ENCODE measurements at regions not wholly inside any gene's neighbourhood (a gene's known extent, or its start where the extent isn't known, plus 50 kb on each side); places are given as distances from the start of the nearest gene placed in this dataset.

DNA sequence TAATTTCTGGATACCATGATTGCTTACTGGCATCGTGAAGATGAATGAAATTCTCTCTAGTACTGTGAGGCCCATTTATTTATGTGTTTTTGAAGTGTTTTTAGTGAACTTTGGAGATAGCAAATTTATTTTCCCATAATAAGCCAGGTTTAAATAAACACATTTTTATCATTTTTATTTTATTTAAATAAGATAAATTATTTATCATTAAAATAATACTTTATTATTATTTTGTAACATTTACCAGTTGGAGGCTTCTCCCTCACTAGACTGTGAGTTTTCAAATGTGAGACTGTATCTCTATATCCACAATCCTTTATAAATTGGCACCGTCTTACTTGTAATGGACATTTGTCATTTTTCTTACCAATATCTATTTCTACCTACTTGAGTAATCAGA, 351.7 kb downstream of the METTL15 start:
- DNase-seq (ENCODE audit: low read depth, low spot score) = no peak
- H3K9me3 Mint-ChIP-seq = no peaks in the 10 kb centered on the region
- H3K4me1 Mint-ChIP-seq = no peaks in the 10 kb centered on the region
- H3K27ac Mint-ChIP-seq (ENCODE audit: unreplicated experiment) = no peak overlapping the region
- no peaks in the 10 kb centered on the region for H3K27me3 Mint-ChIP-seq (ENCODE audit: low read depth)
- H3K4me3 Mint-ChIP-seq = no peak overlapping the region
- TF ChIP-seq, protein P1, sequence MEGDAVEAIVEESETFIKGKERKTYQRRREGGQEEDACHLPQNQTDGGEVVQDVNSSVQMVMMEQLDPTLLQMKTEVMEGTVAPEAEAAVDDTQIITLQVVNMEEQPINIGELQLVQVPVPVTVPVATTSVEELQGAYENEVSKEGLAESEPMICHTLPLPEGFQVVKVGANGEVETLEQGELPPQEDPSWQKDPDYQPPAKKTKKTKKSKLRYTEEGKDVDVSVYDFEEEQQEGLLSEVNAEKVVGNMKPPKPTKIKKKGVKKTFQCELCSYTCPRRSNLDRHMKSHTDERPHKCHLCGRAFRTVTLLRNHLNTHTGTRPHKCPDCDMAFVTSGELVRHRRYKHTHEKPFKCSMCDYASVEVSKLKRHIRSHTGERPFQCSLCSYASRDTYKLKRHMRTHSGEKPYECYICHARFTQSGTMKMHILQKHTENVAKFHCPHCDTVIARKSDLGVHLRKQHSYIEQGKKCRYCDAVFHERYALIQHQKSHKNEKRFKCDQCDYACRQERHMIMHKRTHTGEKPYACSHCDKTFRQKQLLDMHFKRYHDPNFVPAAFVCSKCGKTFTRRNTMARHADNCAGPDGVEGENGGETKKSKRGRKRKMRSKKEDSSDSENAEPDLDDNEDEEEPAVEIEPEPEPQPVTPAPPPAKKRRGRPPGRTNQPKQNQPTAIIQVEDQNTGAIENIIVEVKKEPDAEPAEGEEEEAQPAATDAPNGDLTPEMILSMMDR (conservative IDR thresholded peaks at IDR 0.05) = no peak
- no peaks in the 10 kb centered on the region for H3K36me3 Mint-ChIP-seq (ENCODE audit: low read depth)

DNA sequence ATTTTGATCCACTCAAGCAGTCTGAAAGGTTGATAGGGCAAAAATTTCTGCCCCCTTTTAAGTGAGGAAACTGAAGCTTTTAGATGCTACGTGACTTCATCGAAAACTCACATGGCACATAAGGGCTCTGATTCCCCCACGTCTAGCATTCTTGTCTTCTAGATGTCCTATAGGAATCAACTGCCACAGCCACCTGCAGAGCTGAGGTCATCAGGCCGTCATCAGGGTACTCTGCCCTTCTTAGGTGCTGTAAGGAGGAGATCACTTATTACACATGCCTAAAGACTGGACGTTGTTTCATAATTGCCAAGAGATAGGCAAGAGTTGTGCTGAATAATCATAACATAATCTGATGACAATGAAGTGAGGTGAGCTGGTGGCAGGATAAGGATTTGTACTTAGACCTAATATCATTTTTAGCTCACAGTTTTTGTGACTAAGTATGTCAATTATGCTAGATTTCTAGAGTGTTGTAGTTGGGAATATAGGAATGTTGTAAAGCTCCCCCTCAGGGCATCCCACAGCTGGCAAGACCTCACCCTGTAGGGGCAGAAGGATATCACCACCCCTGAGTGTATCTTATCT, 349.4 kb downstream of the METTL15 start:
- no peak for DNase-seq (ENCODE audit: low read depth, low spot score)

DNA sequence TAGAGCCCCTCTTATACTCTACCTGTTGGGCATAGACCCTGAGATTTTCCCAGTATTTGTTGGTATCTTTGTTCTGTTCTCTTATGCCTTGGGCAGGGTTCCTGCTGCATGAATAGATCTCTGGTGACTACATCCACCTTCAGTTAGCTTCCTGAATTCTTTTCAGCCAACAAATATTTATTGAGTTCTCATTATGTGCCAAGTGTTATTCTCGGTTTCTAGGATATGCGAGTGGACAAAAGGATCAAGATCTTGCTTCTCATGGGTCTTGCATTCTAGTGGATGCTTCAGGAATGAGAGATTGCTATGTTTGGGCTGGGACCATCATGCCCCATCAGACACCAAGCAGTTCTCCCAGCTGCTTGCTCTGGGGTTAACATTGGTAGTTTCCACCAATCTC, 340.0 kb downstream of the METTL15 start:
- Mint-ChIP-seq H3K36me3 (ENCODE audit: low read depth) (no peaks in the 10 kb centered on the region), H3K4me3 (no peak overlapping the region), H3K27me3 (ENCODE audit: low read depth) (no peaks in the 10 kb centered on the region), H3K9me3 (no peaks in the 10 kb centered on the region), H3K4me1 (no peaks in the 10 kb centered on the region), H3K27ac (ENCODE audit: unreplicated experiment) (no peak overlapping the region)
- TF ChIP-seq, protein P1 (conservative IDR thresholded peaks at IDR 0.05) = no peak
- no peak for DNase-seq (ENCODE audit: low read depth, low spot score)

More for the DNA sequence above, 349.4 kb downstream of the METTL15 start:
- Mint-ChIP-seq H3K27me3 (ENCODE audit: low read depth) (no peaks in the 10 kb centered on the region), H3K27ac (ENCODE audit: unreplicated experiment) (no peak overlapping the region), H3K4me3 (no peak overlapping the region), H3K36me3 (ENCODE audit: low read depth) (no peaks in the 10 kb centered on the region), H3K9me3 (peaks cover 4% of the 10 kb centered on the region), H3K4me1 (no peaks in the 10 kb centered on the region)
- TF ChIP-seq, protein P1 (conservative IDR thresholded peaks at IDR 0.05) = no peak

DNA sequence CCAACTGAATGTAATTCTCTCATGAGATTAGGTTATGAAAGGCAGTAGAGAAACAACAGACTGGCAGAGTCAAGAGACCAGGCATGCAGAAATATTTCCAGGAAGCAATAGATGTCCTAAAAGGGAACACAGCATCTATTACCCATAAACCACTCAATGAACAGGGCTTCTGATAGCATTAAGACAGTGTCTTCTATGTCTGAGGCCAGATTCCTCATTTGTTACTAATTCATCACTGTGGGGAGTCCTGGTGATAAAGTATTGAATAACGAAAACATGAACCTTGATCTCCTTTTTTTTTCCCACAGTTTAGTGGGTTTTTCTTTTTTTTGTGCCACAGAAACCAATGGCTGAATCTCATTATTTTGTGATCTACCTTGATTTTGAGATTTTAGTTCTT, 339.0 kb downstream of the METTL15 start:
- DNase-seq (ENCODE audit: low read depth, low spot score) = no peak
- Mint-ChIP-seq H3K9me3 (no peaks in the 10 kb centered on the region), H3K4me3 (no peak overlapping the region), H3K27ac (ENCODE audit: unreplicated experiment) (no peak overlapping the region), H3K27me3 (ENCODE audit: low read depth) (no peaks in the 10 kb centered on the region), H3K36me3 (ENCODE audit: low read depth) (no peaks in the 10 kb centered on the region), H3K4me1 (no peaks in the 10 kb centered on the region)
- TF ChIP-seq, protein P1 (conservative IDR thresholded peaks at IDR 0.05) = no peak

DNA sequence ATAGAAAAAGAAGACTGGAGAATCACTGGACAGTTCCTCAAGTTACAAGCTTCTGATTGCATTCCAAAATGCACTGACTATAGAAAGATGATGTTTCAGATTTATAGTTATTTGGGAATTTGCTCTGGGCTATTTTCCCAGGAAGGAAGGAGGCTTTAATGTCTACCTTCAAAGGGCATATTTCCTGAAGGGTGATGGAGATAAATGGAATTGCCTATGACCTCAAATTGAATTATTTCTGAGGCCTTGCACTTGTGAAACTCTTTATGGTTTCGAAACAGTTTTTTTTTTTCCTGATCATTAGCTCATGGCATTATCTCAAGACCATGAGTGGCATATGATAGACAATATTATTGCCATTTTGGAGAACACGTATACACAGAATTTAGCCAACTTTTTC, 333.9 kb downstream of the METTL15 start:
- TF ChIP-seq, protein P1 (conservative IDR thresholded peaks at IDR 0.05) = no peak
- DNase-seq (ENCODE audit: low read depth, low spot score) = no peak
- H3K27ac Mint-ChIP-seq (ENCODE audit: unreplicated experiment) = no peak overlapping the region
- no peaks in the 10 kb centered on the region for H3K27me3 Mint-ChIP-seq (ENCODE audit: low read depth)
- no peaks in the 10 kb centered on the region for H3K9me3 Mint-ChIP-seq
- no peaks in the 10 kb centered on the region for H3K36me3 Mint-ChIP-seq (ENCODE audit: low read depth)
- H3K4me3 Mint-ChIP-seq = no peak overlapping the region
- H3K4me1 Mint-ChIP-seq = no peaks in the 10 kb centered on the region
